GM12878 (cell line): ENCODE measurements at regions not wholly inside any gene's neighbourhood (a gene's known extent, or its start where the extent isn't known, plus 50 kb on each side); places are given as distances from the start of the nearest gene placed in this dataset.

Experiments used
- ATAC-seq: fragments of 200-7000 bp; cut with Tn5 transposase; 3 replicates; pipeline ENCODE4 v1.9.1; 2020; ENCODE audit warnings: mild to moderate bottlenecking, moderate library complexity
- BruUV-seq: library from RNA; stranded (reverse); fragments of 400-500 nt; replicated peaks from 2 replicates; lab custom pipeline; 2021; lab: Mats Ljungman, UMichigan
- CTCF ChIA-PET: fragments of 300-600 bp; sonication (Branson Sonifier 250); formaldehyde crosslinking; extraction: SDS; loops from one replicate; lab custom pipeline; 2021; ENCODE audit warnings: inconsistent platforms; lab: Yijun Ruan, JAX
- POLR2A ChIA-PET: fragments of 350-600 bp; formaldehyde crosslinking; extraction: SDS; loops from one replicate; lab custom pipeline; 2021; ENCODE audit warnings: inconsistent platforms; lab: Charles Lee
- RAD21 ChIA-PET: fragments of 300-600 bp; sonication (Branson Sonifier 250); formaldehyde crosslinking; loops from one replicate; lab custom pipeline; 2023; ENCODE audit warnings: antibody characterized with exemption; ENCODE audit not compliant: unreplicated experiment; lab: Charles Lee
- SMC1A ChIA-PET: fragments of 300-600 bp; sonication (Branson Sonifier 250); formaldehyde crosslinking; loops from one replicate; lab custom pipeline; 2023; ENCODE audit not compliant: unreplicated experiment, uncharacterized antibody; lab: Charles Lee
- DNase-seq: peaks from one replicate; pipeline ENCODE4 v3.0.0-alpha.2; 2011; ENCODE audit warnings: low read depth, low spot score
- FAIRE-seq: peaks from 3 replicates; lab custom pipeline; 2011; peaks lifted over from hg19 to GRCh38; lab: Jason Lieb, UNC
- H2AFZ ChIP-seq: 2 replicates; pipeline ENCODE4 v1.6.0; 2011; ENCODE audit warnings: low read depth, low read length, control low read depth; ENCODE audit not compliant: control insufficient read depth
- H3K27ac ChIP-seq: 2 replicates; pipeline ENCODE4 v1.5.1; 2011; ENCODE audit warnings: control low read depth; ENCODE audit not compliant: control insufficient read depth, insufficient read depth
- H3K27me3 ChIP-seq, 2 experiments: replicated peaks in 1 of 2; 2 replicates each; pipeline versions ENCODE4 v1.6.0 to v1.6.1; 2011; ENCODE audit warnings: low read length in 1 of 2; ENCODE audit not compliant: control insufficient read depth in 2 of 2, insufficient read depth in 2 of 2
- H3K36me3 ChIP-seq, 2 experiments: 2 replicates each; pipeline ENCODE4 v1.5.1; 2011; ENCODE audit warnings: low read length in 1 of 2; ENCODE audit not compliant: control insufficient read depth in 2 of 2, insufficient read depth in 2 of 2
- H3K4me1 ChIP-seq: 2 replicates; pipeline ENCODE4 v1.6.1; 2011; ENCODE audit warnings: mild to moderate bottlenecking, low read length, moderate library complexity, mixed read lengths; ENCODE audit not compliant: control insufficient read depth, insufficient read depth
- H3K4me2 ChIP-seq: 2 replicates; pipeline ENCODE4 v1.6.0; 2011; ENCODE audit warnings: control low read depth; ENCODE audit not compliant: control insufficient read depth, insufficient read depth
- H3K4me3 ChIP-seq: fragments of 200-600 bp; sonication (generic); 2 replicates; pipeline ENCODE4 v1.5.1; 2016
- H3K79me2 ChIP-seq: 2 replicates; pipeline ENCODE4 v1.6.0; 2011; ENCODE audit warnings: low read length; ENCODE audit not compliant: control insufficient read depth, insufficient read depth
- H3K9ac ChIP-seq: 2 replicates; pipeline ENCODE4 v1.8.0; 2011; ENCODE audit warnings: low read length, control low read depth, mixed read lengths; ENCODE audit not compliant: control insufficient read depth, insufficient read depth
- H3K9me3 ChIP-seq: replicated peaks from 3 replicates; pipeline ENCODE4 v1.5.1; 2011; ENCODE audit warnings: mild to moderate bottlenecking, low read length; ENCODE audit not compliant: control insufficient read depth, insufficient read depth
- H4K20me1 ChIP-seq: 2 replicates; pipeline ENCODE4 v1.6.0; 2011; ENCODE audit not compliant: control insufficient read depth, insufficient read depth
- EGR1 ChIP-seq, 2 experiments: IDR thresholded peaks; 1 replicate in 1 of 2; 2 replicates in 1 of 2; pipeline ENCODE4 v1.6.1; 2011 to 2012; ENCODE audit warnings: low read depth in 2 of 2, low read length in 2 of 2, borderline replicate concordance in 1 of 2, mild to moderate bottlenecking in 1 of 2, moderate library complexity in 1 of 2
- EZH2 ChIP-seq: IDR thresholded peaks from 2 replicates; pipeline ENCODE4 v1.6.1; 2012; ENCODE audit warnings: low read depth, mild to moderate bottlenecking, control low read depth, inconsistent platforms, low read length, borderline replicate concordance; ENCODE audit not compliant: control insufficient read depth
- IKZF2 ChIP-seq, 2 experiments: fragments of 450-650 bp; IDR thresholded peaks; 2 replicates each; pipeline ENCODE4 v1.6.1; 2017; ENCODE audit warnings: mild to moderate bottlenecking in 2 of 2, moderate library complexity in 2 of 2
- MEF2A ChIP-seq: IDR thresholded peaks from 2 replicates; pipeline ENCODE4 v1.6.1; 2011; ENCODE audit warnings: low read depth, mild to moderate bottlenecking, low read length, moderate library complexity; ENCODE audit not compliant: insufficient read depth
- RFX5 ChIP-seq: IDR thresholded peaks from 2 replicates; pipeline ENCODE4 v1.6.1; 2011; ENCODE audit warnings: low read depth, low read length, improper control_type of control experiment
- SMARCA5 ChIP-seq: fragments of 450-650 bp; IDR thresholded peaks from 2 replicates; pipeline ENCODE4 v1.6.1; 2017; ENCODE audit warnings: mild to moderate bottlenecking
- SMC3 ChIP-seq: IDR thresholded peaks from 2 replicates; pipeline ENCODE4 v1.6.1; 2011; ENCODE audit warnings: low read length, improper control_type of control experiment, borderline replicate concordance
- WRNIP1 ChIP-seq: IDR thresholded peaks from 2 replicates; pipeline ENCODE4 v1.6.1; 2011; ENCODE audit warnings: low read depth, low read length, improper control_type of control experiment, borderline replicate concordance
- ZNF217 ChIP-seq: fragments of 450-650 bp; IDR thresholded peaks from 2 replicates; pipeline ENCODE4 v1.6.1; 2017; ENCODE audit warnings: antibody characterized with exemption, mild to moderate bottlenecking
- WGBS: methylation state at CpG from one replicate; pipeline ENCODE4 v1.1.6; 2016; ENCODE audit warnings: low lambda C conversion rate; ENCODE audit not compliant: insufficient replicate concordance, insufficient coverage; ENCODE audit errors: missing lambda C conversion rate; 5-methylcytosine and 5-hydroxymethylcytosine counted together
- in situ Hi-C: fragments of 300-500 bp; cut with MboI; formaldehyde crosslinking; loops from 9 replicates; pipeline ENCODE4 v1.14.3; 2018; ENCODE audit warnings: mixed read lengths
- intact Hi-C: fragments of 100-400 bp; cut with micrococcal nuclease; formaldehyde crosslinking; loops from one replicate; pipeline ENCODE4 v1.14.2; 2022; ENCODE audit not compliant: unreplicated experiment
- TF ChIP-seq, protein P1 (sequence below): IDR thresholded peaks from 2 replicates; pipeline ENCODE4 v1.6.1; 2011; ENCODE audit warnings: low read depth, low read length, improper control_type of control experiment, borderline replicate concordance
- TF ChIP-seq, protein P2 (sequence below): IDR thresholded peaks from 2 replicates; pipeline ENCODE4 v1.6.1; 2012; ENCODE audit warnings: low read depth, low read length, improper control_type of control experiment
- TF ChIP-seq, protein P3 (sequence below): fragments of 450-650 bp; IDR thresholded peaks from 2 replicates; pipeline ENCODE4 v1.6.1; 2016; ENCODE audit warnings: mild to moderate bottlenecking
- TF ChIP-seq, protein P4 (sequence below): IDR thresholded peaks from 2 replicates; pipeline ENCODE4 v1.6.1; 2012; ENCODE audit warnings: low read length, inconsistent platforms
- TF ChIP-seq, protein P5 (sequence below): fragments of 450-650 bp; IDR thresholded peaks from 2 replicates; pipeline ENCODE4 v1.6.1; 2014; ENCODE audit warnings: mild to moderate bottlenecking

DNA sequence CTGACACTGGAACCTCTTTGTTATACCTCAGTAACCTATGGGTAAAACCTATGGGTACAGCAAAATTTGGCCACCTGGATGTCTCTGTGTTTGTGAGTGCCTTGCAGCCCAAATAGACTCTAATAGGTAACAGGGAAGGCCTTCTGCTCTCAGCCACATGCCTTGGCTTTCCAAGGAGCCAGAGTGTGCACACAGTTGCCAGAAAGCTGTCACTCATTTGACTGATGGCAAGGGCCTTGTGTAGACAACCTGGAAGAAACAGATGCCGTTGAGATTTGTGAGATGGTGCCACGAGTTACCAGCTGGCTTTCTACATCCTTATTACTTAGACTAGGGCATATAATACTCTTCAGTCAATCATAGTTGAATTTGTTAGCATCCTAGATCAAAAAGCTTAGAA, 90.1 kb upstream of the RAB12 start:
- Histone ChIP-seq H3K27ac (no peak overlapping the region), H3K36me3 (no peaks in the 10 kb centered on the region), H3K4me2 (no peak overlapping the region), H3K9me3 (no peaks in the 10 kb centered on the region), H4K20me1 (no peaks in the 10 kb centered on the region), H3K9ac (no peak overlapping the region), H3K4me3 (no peak overlapping the region), H3K79me2 (no peaks in the 10 kb centered on the region), H3K27me3 (no peaks in the 10 kb centered on the region; a peak in 1 of 4 replicates), H2AFZ (no peak overlapping the region), H3K4me1 (no peaks in the 10 kb centered on the region)
- BruUV-seq, result no TSS peak
- RAD21 ChIA-PET, result no interaction called here
- intact Hi-C loops (no loop called here), in situ Hi-C loops (no loop called here)
- SMC1A ChIA-PET, result no interaction called here
- DNase-seq, result no peak
- no peak for ATAC-seq
- FAIRE-seq, result no peak
- WGBS, result 2% methylated on average over 2 of the region's 2 CpGs
- TF ChIP-seq, protein P1, sequence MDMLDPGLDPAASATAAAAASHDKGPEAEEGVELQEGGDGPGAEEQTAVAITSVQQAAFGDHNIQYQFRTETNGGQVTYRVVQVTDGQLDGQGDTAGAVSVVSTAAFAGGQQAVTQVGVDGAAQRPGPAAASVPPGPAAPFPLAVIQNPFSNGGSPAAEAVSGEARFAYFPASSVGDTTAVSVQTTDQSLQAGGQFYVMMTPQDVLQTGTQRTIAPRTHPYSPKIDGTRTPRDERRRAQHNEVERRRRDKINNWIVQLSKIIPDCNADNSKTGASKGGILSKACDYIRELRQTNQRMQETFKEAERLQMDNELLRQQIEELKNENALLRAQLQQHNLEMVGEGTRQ, result no peak
- TF ChIP-seq RFX5 (no peak), MEF2A (no peak), ZNF217 (no peak), EGR1 (IDR thresholded peaks at IDR 0.05; ENCODE audit: borderline replicate concordance in 1 of 2, low read depth in 2 of 2, low read length in 2 of 2) (no peak), SMC3 (no peak), WRNIP1 (no peak), IKZF2 (IDR thresholded peaks at IDR 0.05) (no peak)
- CTCF ChIA-PET, result no interaction called here
- POLR2A ChIA-PET, result no interaction called here

DNA sequence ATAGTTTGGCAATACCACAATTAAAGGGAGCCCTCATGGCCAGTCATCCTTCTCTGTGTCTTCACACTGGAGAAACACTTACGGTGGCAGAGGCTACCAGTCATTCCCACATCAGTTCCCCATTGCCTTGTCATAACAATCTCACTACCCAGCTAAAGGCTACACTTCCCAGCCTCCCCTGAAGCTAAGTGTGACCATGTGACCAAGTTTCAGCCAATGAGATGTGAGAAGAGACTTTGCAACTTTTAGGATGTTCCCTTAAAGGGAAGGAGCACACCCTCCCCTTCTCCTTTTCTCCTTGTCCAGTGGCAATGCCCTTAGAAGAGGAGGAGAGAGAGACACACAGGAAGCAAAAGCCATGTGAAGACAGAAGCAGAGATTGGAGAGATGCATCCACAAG, 89.0 kb upstream of the RAB12 start:
- DNase-seq (no peak), ATAC-seq (no peak), FAIRE-seq (no peak)
- Histone ChIP-seq H3K27ac (no peak overlapping the region), H3K9me3 (no peaks in the 10 kb centered on the region), H3K4me2 (no peak overlapping the region), H4K20me1 (no peaks in the 10 kb centered on the region), H3K79me2 (no peaks in the 10 kb centered on the region), H3K27me3 (no peaks in the 10 kb centered on the region; a peak in 1 of 4 replicates), H3K9ac (no peak overlapping the region), H3K36me3 (no peaks in the 10 kb centered on the region), H2AFZ (no peak overlapping the region), H3K4me3 (no peak overlapping the region), H3K4me1 (no peaks in the 10 kb centered on the region)
- CTCF ChIA-PET, result interaction anchor here (1.4 kb wide), 1 partner anchor 42 kb away, joined by 3 read pairs; no protein-coding TSS in a partner anchor
- POLR2A ChIA-PET, result no interaction called here
- intact Hi-C loops (no loop called here), in situ Hi-C loops (no loop called here)
- 89% methylated on average over 1 of the region's 1 CpG for WGBS
- BruUV-seq, result no TSS peak
- RAD21 ChIA-PET, result no interaction called here
- SMC1A ChIA-PET, result no interaction called here
- TF ChIP-seq, protein P2, sequence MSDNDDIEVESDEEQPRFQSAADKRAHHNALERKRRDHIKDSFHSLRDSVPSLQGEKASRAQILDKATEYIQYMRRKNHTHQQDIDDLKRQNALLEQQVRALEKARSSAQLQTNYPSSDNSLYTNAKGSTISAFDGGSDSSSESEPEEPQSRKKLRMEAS, result no peak
- TF ChIP-seq, protein P3, sequence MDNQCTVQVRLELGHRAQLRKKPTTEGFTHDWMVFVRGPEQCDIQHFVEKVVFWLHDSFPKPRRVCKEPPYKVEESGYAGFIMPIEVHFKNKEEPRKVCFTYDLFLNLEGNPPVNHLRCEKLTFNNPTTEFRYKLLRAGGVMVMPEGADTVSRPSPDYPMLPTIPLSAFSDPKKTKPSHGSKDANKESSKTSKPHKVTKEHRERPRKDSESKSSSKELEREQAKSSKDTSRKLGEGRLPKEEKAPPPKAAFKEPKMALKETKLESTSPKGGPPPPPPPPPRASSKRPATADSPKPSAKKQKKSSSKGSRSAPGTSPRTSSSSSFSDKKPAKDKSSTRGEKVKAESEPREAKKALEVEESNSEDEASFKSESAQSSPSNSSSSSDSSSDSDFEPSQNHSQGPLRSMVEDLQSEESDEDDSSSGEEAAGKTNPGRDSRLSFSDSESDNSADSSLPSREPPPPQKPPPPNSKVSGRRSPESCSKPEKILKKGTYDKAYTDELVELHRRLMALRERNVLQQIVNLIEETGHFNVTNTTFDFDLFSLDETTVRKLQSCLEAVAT, result no peak
- TF ChIP-seq, protein P4, sequence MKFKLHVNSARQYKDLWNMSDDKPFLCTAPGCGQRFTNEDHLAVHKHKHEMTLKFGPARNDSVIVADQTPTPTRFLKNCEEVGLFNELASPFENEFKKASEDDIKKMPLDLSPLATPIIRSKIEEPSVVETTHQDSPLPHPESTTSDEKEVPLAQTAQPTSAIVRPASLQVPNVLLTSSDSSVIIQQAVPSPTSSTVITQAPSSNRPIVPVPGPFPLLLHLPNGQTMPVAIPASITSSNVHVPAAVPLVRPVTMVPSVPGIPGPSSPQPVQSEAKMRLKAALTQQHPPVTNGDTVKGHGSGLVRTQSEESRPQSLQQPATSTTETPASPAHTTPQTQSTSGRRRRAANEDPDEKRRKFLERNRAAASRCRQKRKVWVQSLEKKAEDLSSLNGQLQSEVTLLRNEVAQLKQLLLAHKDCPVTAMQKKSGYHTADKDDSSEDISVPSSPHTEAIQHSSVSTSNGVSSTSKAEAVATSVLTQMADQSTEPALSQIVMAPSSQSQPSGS, result no peak
- TF ChIP-seq, protein P5, sequence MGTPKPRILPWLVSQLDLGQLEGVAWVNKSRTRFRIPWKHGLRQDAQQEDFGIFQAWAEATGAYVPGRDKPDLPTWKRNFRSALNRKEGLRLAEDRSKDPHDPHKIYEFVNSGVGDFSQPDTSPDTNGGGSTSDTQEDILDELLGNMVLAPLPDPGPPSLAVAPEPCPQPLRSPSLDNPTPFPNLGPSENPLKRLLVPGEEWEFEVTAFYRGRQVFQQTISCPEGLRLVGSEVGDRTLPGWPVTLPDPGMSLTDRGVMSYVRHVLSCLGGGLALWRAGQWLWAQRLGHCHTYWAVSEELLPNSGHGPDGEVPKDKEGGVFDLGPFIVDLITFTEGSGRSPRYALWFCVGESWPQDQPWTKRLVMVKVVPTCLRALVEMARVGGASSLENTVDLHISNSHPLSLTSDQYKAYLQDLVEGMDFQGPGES, result no peak
- TF ChIP-seq EZH2, result no peak
- no peak for TF ChIP-seq SMARCA5
